AG04450 (cell line): ENCODE measurements at regions not wholly inside any gene's neighbourhood (a gene's known extent, or its start where the extent isn't known, plus 50 kb on each side); places are given as distances from the start of the nearest gene placed in this dataset.

Source experiments
- CTCF ChIA-PET: fragments of 300-600, 350-600 bp; formaldehyde crosslinking; extraction: SDS; loops from one replicate; lab custom pipeline; 2022; ENCODE audit warnings: antibody characterized with exemption, inconsistent platforms; lab: Charles Lee
- POLR2A ChIA-PET: fragments of 350-600 bp; formaldehyde crosslinking; extraction: SDS; loops from one replicate; lab custom pipeline; 2021; ENCODE audit warnings: antibody characterized with exemption, inconsistent platforms; lab: Yijun Ruan, JAX
- DNase-seq: peaks from one replicate; pipeline ENCODE4 v3.0.0-alpha.2; 2011; ENCODE audit warnings: low read depth, low spot score
- H3K27ac ChIP-seq: one replicate; pipeline ENCODE4 v1.5.1; 2012; ENCODE audit warnings: low read depth, low read length, control low read depth
- H3K27me3 ChIP-seq: one replicate; pipeline ENCODE4 v1.6.0; 2012; ENCODE audit warnings: low read length; ENCODE audit not compliant: control insufficient read depth, insufficient read depth
- H3K4me3 ChIP-seq: 2 replicates; pipeline ENCODE4 v1.5.1; 2011; ENCODE audit warnings: mild to moderate bottlenecking, low read depth, low read length, control low read depth
- H3K9me3 ChIP-seq: 2 replicates; pipeline ENCODE4 v1.5.1; 2012; ENCODE audit warnings: low read length; ENCODE audit not compliant: control insufficient read depth, insufficient read depth
- TF ChIP-seq, protein P1 (sequence below): IDR thresholded peaks from 2 replicates; pipeline ENCODE4 v1.5.1; 2011; ENCODE audit warnings: low read depth, low read length, control low read depth, inconsistent platforms

DNA sequence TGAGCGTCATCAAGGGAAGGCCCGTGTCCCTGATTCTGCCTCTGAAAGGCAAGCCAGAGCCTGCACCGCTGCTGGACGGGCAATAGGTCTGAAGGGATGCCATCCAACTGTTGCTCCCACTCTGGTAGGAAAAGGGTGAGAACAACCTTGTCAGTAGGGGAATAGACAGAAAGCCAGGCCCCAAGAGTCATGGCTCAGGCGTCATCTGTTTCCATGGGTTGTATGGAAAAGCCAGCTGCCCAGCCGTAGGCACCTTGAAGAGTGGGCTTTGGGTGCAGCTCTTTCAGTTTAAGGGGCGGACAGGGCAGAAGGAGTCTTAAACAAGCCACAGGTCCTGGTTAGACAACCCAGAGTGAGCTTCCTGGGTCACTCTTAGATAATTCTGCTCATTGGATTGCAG is 66.5 kb downstream of the RNF6 start:
- CTCF ChIA-PET, result no interaction called here
- H3K27ac ChIP-seq, result no peak overlapping the region
- TF ChIP-seq, protein P1, sequence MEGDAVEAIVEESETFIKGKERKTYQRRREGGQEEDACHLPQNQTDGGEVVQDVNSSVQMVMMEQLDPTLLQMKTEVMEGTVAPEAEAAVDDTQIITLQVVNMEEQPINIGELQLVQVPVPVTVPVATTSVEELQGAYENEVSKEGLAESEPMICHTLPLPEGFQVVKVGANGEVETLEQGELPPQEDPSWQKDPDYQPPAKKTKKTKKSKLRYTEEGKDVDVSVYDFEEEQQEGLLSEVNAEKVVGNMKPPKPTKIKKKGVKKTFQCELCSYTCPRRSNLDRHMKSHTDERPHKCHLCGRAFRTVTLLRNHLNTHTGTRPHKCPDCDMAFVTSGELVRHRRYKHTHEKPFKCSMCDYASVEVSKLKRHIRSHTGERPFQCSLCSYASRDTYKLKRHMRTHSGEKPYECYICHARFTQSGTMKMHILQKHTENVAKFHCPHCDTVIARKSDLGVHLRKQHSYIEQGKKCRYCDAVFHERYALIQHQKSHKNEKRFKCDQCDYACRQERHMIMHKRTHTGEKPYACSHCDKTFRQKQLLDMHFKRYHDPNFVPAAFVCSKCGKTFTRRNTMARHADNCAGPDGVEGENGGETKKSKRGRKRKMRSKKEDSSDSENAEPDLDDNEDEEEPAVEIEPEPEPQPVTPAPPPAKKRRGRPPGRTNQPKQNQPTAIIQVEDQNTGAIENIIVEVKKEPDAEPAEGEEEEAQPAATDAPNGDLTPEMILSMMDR, result no peak
- H3K4me3 ChIP-seq, result no peak overlapping the region
- POLR2A ChIA-PET, result no interaction called here
- DNase-seq, result no peak
- no peaks in the 10 kb centered on the region for H3K27me3 ChIP-seq
- H3K9me3 ChIP-seq, result no peaks in the 10 kb centered on the region

DNA sequence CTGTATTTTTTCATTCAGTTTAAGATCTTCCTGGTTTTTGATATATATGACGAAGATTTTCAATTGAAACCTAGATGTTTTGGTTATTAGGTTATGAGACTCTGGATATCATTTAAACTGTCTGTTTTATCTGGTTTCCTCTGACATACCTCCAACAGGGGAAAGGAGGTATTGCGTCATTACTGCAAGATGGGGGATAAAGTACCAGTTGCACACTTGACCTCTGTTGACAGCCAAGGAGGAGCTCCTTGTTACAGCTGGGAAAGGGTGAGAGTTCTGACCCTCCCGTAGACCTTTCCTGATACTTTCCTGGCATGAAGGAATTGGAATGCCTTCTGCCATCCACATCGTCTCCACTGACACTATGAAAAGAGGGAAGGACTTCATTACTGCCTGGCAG is 82.0 kb upstream of the SHISA2 start:
- no peak for DNase-seq
- CTCF ChIA-PET, result no interaction called here
- H3K27ac ChIP-seq, result no peak overlapping the region
- POLR2A ChIA-PET, result no interaction called here
- H3K9me3 ChIP-seq, result no peaks in the 10 kb centered on the region
- TF ChIP-seq, protein P1, result no peak
- no peak overlapping the region for H3K4me3 ChIP-seq
- no peaks in the 10 kb centered on the region for H3K27me3 ChIP-seq

DNA sequence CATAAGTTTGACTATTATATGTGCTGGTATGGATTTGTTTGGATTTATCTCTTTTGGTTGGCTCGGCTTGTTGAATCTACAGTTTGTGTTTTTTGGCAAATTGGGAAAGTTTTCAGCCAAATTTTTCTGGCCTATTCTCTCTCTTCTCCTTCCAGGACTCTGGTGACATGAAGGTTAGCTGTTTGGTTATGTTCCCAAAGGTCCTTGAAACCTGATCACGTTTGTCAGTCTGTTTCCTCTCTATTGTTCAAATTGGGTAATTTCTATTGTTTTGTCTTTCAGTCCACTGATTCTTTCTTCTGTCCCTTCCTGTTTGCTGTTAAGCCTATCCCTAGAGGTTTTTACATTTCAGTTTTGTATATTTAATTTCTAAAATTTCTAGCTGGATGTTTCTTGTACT is 81.5 kb upstream of the SHISA2 start:
- H3K27me3 ChIP-seq, result no peaks in the 10 kb centered on the region
- POLR2A ChIA-PET, result no interaction called here
- no peak for DNase-seq
- TF ChIP-seq, protein P1, result no peak
- no peaks in the 10 kb centered on the region for H3K9me3 ChIP-seq
- H3K4me3 ChIP-seq, result no peak overlapping the region
- no peak overlapping the region for H3K27ac ChIP-seq
- CTCF ChIA-PET, result no interaction called here

DNA sequence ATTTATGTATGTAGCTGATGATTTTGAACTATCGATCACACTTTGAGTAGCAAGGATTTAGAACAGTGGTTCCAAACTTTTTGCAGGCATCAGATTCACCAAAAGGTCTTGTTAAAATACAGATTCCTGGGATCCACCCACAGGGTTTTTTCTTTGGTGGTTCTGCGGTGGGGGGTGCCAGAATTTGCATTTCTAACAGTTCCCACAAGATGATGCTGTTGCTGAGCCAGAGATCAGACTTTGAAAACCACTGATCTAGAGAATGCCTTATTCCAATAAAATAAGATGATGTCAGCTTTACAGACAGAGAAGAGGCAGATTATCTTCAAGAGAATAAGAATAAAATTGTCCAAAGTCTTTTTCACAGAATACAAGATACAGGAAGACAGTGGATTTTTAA is 80.9 kb upstream of the SHISA2 start:
- CTCF ChIA-PET, result no interaction called here
- no peak for DNase-seq
- H3K27me3 ChIP-seq, result no peaks in the 10 kb centered on the region

DNA sequence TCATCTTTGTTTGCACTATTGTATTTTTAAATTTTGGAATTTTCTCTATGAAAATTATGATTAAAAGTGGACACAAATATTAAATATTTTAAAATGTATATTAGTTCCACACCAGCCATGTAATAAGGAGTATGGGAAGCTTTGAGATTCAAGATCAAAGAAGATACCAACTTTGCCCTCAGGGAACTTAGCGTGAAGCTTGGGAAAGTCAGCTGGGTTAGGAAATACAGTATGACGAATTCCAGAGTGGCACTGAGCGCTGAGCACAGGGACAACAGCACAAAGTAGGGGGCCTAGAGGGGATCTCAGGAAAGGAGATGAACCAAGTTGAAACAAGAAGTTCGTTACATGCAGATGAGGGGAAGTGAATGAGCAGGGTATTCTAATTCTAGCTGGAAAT is 76.9 kb upstream of the SHISA2 start:
- H3K9me3 ChIP-seq, result no peaks in the 10 kb centered on the region
- TF ChIP-seq, protein P1, result no peak
- H3K4me3 ChIP-seq, result no peak overlapping the region
- ChIA-PET CTCF (no interaction called here), POLR2A (no interaction called here)
- no peak overlapping the region for H3K27ac ChIP-seq
- no peak for DNase-seq
- no peaks in the 10 kb centered on the region for H3K27me3 ChIP-seq

More for the DNA sequence above, 80.9 kb upstream of the SHISA2 start:
- no peak overlapping the region for H3K4me3 ChIP-seq
- no peak overlapping the region for H3K27ac ChIP-seq
- TF ChIP-seq, protein P1, result no peak
- no peaks in the 10 kb centered on the region for H3K9me3 ChIP-seq
- POLR2A ChIA-PET, result no interaction called here
